ENCODE measurements at regions not wholly inside any gene's neighbourhood (a gene's known extent, or its start where the extent isn't known, plus 50 kb on each side); places are given as distances from the start of the nearest gene placed in this dataset.

DNA sequence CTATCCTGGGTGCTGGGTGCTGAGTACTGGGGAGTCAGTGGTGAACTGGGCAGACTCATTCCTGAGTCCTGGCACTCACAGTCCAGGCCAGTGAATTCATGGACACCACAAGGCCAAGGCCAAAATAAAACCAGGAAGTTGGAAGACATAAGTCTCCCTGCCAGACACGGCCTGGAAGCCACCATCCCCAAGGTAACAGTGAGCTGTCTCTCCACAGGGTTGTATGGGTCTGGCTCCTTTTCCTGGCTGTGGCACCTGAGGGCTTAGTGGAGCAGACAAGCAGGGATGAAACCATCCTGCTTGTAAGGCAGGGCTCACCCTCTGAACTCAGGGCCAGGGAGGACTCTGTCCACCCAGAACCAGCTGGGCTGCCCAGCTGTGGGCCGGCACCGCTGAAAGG, 54.7 kb upstream of the ALX4 start:
- Histone ChIP-seq H3K4me3 (replicated peaks in 1 of 3; ENCODE audit: insufficient read depth in 1 of 3, low read depth in 2 of 3, low read length in 3 of 3) (no peak overlapping the region), H4K20me1 (ENCODE audit: insufficient read depth, low read length) (no peaks in the 10 kb centered on the region), H3K9ac (ENCODE audit: insufficient read depth, low read depth, low read length) (no peak overlapping the region), H3K27ac (ENCODE audit: extremely low read length, insufficient read depth, low read length) (no peak overlapping the region), H3K27me3 (ENCODE audit: control insufficient read depth in 1 of 2, insufficient read depth in 2 of 2, low read length in 2 of 2) (peaks cover 2 to 49% of the 10 kb centered on the region in 2 experiments), H3K79me2 (ENCODE audit: insufficient read depth, low read length) (no peaks in the 10 kb centered on the region), H3K4me2 (ENCODE audit: low read depth, low read length) (no peak overlapping the region), H3K36me3 (replicated peaks in 1 of 2; ENCODE audit: control insufficient read depth in 1 of 2, insufficient read depth in 2 of 2, low read length in 2 of 2) (no peaks in the 10 kb centered on the region), H3K9me3 (ENCODE audit: low read length) (no peaks in the 10 kb centered on the region), H3K4me1 (ENCODE audit: insufficient read depth, low read length) (no peaks in the 10 kb centered on the region), H2AFZ (ENCODE audit: low read length) (no peak overlapping the region)
- CTCF ChIA-PET (ENCODE audit: low intra/inter-chr PET ratio, low total read pairs) = no interaction called here
- POLR2A ChIA-PET = no interaction called here
- no peak for DNase-seq (ENCODE audit: low spot score)
- intact Hi-C loops (cut with micrococcal nuclease; ENCODE audit: unreplicated experiment) = no loop called here
- ATAC-seq = no peak
- no peak for FAIRE-seq
- TF ChIP-seq ZFP36 (IDR thresholded peaks at IDR 0.05; ENCODE audit: borderline replicate concordance, low read depth, low read length, partially characterized antibody) = no peak
- TF ChIP-seq U2AF1 (optimal IDR thresholded peaks at IDR 0.05; ENCODE audit: low read depth, low read length) = no peak
- TF ChIP-seq TRIM24 (CRISPR knock-in tag; IDR thresholded peaks at IDR 0.05) = no peak
- WGBS (ENCODE audit: low lambda C conversion rate) = 19% methylated on average over 3 of the region's 3 CpGs
- no TSS peak for BruUV-seq (replicated peaks)
- in situ Hi-C loops (cut with HindIII; ENCODE audit: extremely low pct_ligation_motif_present, low pct_unique_long_range_greater_than_20kb) = no loop called here

DNA sequence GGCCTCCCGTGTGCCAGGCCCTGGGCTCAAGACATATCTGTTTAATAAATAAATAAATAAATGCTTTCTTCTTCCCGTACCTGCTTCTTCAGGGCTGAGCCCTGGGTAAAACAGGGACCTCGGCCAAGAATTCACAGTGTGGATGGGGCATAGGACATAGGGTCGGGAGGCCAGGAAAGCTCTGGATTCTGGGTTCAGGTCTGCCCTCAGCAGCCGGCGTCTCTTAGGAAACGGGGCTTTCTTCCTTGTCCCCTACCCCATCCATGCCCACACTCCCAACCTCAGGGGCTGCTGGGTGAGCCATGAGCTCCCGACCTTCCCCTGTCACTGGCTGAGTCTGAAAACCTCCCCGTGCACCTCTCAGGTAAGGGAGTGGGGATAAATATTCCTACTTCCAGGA, 55.7 kb upstream of the ALX4 start:
- Histone ChIP-seq H3K4me2 (ENCODE audit: low read depth, low read length) (no peak overlapping the region), H4K20me1 (ENCODE audit: insufficient read depth, low read length) (no peaks in the 10 kb centered on the region), H2AFZ (ENCODE audit: low read length) (no peak overlapping the region), H3K9me3 (ENCODE audit: low read length) (no peaks in the 10 kb centered on the region), H3K27ac (ENCODE audit: extremely low read length, insufficient read depth, low read length) (no peak overlapping the region), H3K79me2 (ENCODE audit: insufficient read depth, low read length) (no peaks in the 10 kb centered on the region), H3K4me3 (replicated peaks in 1 of 3; ENCODE audit: insufficient read depth in 1 of 3, low read depth in 2 of 3, low read length in 3 of 3) (no peak overlapping the region), H3K4me1 (ENCODE audit: insufficient read depth, low read length) (no peaks in the 10 kb centered on the region), H3K27me3 (ENCODE audit: control insufficient read depth in 1 of 2, insufficient read depth in 2 of 2, low read length in 2 of 2) (peaks cover 2 to 39% of the 10 kb centered on the region in 2 experiments), H3K36me3 (replicated peaks in 1 of 2; ENCODE audit: control insufficient read depth in 1 of 2, insufficient read depth in 2 of 2, low read length in 2 of 2) (no peaks in the 10 kb centered on the region), H3K9ac (ENCODE audit: insufficient read depth, low read depth, low read length) (no peak overlapping the region)
- no peak for DNase-seq (ENCODE audit: low spot score)
- FAIRE-seq = no peak
- WGBS (ENCODE audit: low lambda C conversion rate) = 26% methylated on average over 8 of the region's 9 CpGs
- POLR2A ChIA-PET = no interaction called here
- ATAC-seq = no peak
- intact Hi-C loops (cut with micrococcal nuclease; ENCODE audit: unreplicated experiment) (no loop called here), in situ Hi-C loops (cut with HindIII; ENCODE audit: extremely low pct_ligation_motif_present, low pct_unique_long_range_greater_than_20kb) (no loop called here)
- BruUV-seq (replicated peaks) = no TSS peak
- CTCF ChIA-PET (ENCODE audit: low intra/inter-chr PET ratio, low total read pairs) = no interaction called here
- TF ChIP-seq ZSCAN21 (CRISPR knock-in tag; IDR thresholded peaks at IDR 0.05; ENCODE audit: borderline replicate concordance) = no peak
- no peak for TF ChIP-seq ZNF550 (CRISPR knock-in tag; IDR thresholded peaks at IDR 0.05; ENCODE audit: borderline replicate concordance)
- TF ChIP-seq HMGXB4 (CRISPR knock-in tag; IDR thresholded peaks at IDR 0.05; ENCODE audit: borderline replicate concordance in 1 of 2, low read depth in 1 of 2) = no peak
- no peak for TF ChIP-seq REL (CRISPR knock-in tag; conservative IDR thresholded peaks at IDR 0.05)
- TF ChIP-seq RFXANK (CRISPR knock-in tag; IDR thresholded peaks at IDR 0.05) = no peak
- no peak for TF ChIP-seq BATF2 (CRISPR knock-in tag; IDR thresholded peaks at IDR 0.05)
- no peak for TF ChIP-seq CEBPB (IDR thresholded peaks at IDR 0.05; ENCODE audit: borderline replicate concordance, low read depth, low read length)
- no peak for TF ChIP-seq KDM5B (CRISPR knock-in tag; IDR thresholded peaks at IDR 0.05; ENCODE audit: borderline replicate concordance)
- TF ChIP-seq, protein P1, sequence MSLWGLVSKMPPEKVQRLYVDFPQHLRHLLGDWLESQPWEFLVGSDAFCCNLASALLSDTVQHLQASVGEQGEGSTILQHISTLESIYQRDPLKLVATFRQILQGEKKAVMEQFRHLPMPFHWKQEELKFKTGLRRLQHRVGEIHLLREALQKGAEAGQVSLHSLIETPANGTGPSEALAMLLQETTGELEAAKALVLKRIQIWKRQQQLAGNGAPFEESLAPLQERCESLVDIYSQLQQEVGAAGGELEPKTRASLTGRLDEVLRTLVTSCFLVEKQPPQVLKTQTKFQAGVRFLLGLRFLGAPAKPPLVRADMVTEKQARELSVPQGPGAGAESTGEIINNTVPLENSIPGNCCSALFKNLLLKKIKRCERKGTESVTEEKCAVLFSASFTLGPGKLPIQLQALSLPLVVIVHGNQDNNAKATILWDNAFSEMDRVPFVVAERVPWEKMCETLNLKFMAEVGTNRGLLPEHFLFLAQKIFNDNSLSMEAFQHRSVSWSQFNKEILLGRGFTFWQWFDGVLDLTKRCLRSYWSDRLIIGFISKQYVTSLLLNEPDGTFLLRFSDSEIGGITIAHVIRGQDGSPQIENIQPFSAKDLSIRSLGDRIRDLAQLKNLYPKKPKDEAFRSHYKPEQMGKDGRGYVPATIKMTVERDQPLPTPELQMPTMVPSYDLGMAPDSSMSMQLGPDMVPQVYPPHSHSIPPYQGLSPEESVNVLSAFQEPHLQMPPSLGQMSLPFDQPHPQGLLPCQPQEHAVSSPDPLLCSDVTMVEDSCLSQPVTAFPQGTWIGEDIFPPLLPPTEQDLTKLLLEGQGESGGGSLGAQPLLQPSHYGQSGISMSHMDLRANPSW (CRISPR knock-in tag; IDR thresholded peaks at IDR 0.05; ENCODE audit: borderline replicate concordance) = no peak
- no peak for TF ChIP-seq FOXK1 (CRISPR knock-in tag; IDR thresholded peaks at IDR 0.05; ENCODE audit: borderline replicate concordance, low read depth)
- no peak for TF ChIP-seq MEIS2 (CRISPR knock-in tag; IDR thresholded peaks at IDR 0.05)
- no peak for TF ChIP-seq NKX3-1 (CRISPR knock-in tag; IDR thresholded peaks at IDR 0.05)
